ENCODE measurements at regions not wholly inside any gene's neighbourhood (a gene's known extent, or its start where the extent isn't known, plus 50 kb on each side); places are given as distances from the start of the nearest gene placed in this dataset.
"Not testable (repeated sequence)": the region's sequence is repeated elsewhere in the genome, so short reads cannot be mapped to it uniquely, and the experiment has no call there.

GRCh38 chr14:37869633-37870032 lies 274.2 kb downstream of the TTC6 start:
- no peak for TF ChIP-seq EP300 (IDR thresholded peaks at IDR 0.05)
- TF ChIP-seq POLR2A (IDR thresholded peaks at IDR 0.05): no peak
- 63% methylated on average over 2 of the region's 2 CpGs for WGBS
- no peak overlapping the region for H3K4me3 ChIP-seq
- H3K4me1 ChIP-seq: peaks cover 12% of the 10 kb centered on the region
- H3K9me3 ChIP-seq: no peaks in the 10 kb centered on the region
- no peak for DNase-seq (ENCODE audit: low spot score in 2 of 2)
- no peaks in the 10 kb centered on the region for H3K36me3 ChIP-seq
- H3K27me3 ChIP-seq: no peaks in the 10 kb centered on the region
- H3K27ac ChIP-seq: no peak overlapping the region

GRCh38 chr14:37870170-37870569 lies 274.7 kb downstream of the TTC6 start:
- Histone ChIP-seq H3K4me3 (no peak overlapping the region), H3K27ac (no peak overlapping the region), H3K36me3 (no peaks in the 10 kb centered on the region), H3K27me3 (no peaks in the 10 kb centered on the region), H3K9me3 (no peaks in the 10 kb centered on the region), H3K4me1 (peaks cover 11% of the 10 kb centered on the region)
- 70% methylated on average over 5 of the region's 5 CpGs for WGBS
- TF ChIP-seq EP300 (IDR thresholded peaks at IDR 0.05) (no peak), POLR2A (IDR thresholded peaks at IDR 0.05) (no peak), CTCF (IDR thresholded peaks at IDR 0.05) (no peak), POLR2AphosphoS5 (IDR thresholded peaks at IDR 0.05) (no peak)
- DNase-seq (ENCODE audit: low spot score in 2 of 2): no peak

GRCh38 chr14:37870632-37871346 lies 275.4 kb downstream of the TTC6 start:
- TF ChIP-seq POLR2A (IDR thresholded peaks at IDR 0.05) (no peak), CTCF (IDR thresholded peaks at IDR 0.05) (no peak), EP300 (IDR thresholded peaks at IDR 0.05) (no peak), POLR2AphosphoS5 (IDR thresholded peaks at IDR 0.05) (no peak)
- WGBS: 62% methylated on average over 11 of the region's 11 CpGs
- Histone ChIP-seq H3K4me3 (no peak overlapping the region), H3K9me3 (no peaks in the 10 kb centered on the region), H3K27me3 (no peaks in the 10 kb centered on the region), H3K36me3 (no peaks in the 10 kb centered on the region), H3K4me1 (peaks cover 7% of the 10 kb centered on the region), H3K27ac (no peak overlapping the region)
- DNase-seq (ENCODE audit: low spot score in 2 of 2): no peak

GRCh38 chr14:37874065-37874428 lies 278.6 kb downstream of the TTC6 start:
- WGBS: 94% methylated on average over 10 of the region's 10 CpGs
- H3K36me3 ChIP-seq; H3K9me3 ChIP-seq; H3K27ac ChIP-seq; DNase-seq (ENCODE audit: low spot score in 2 of 2); H3K4me3 ChIP-seq; H3K27me3 ChIP-seq; H3K4me1 ChIP-seq: not testable (repeated sequence)

GRCh38 chr14:37874429-37875109 lies 279.1 kb downstream of the TTC6 start:
- no peaks in the 10 kb centered on the region for H3K36me3 ChIP-seq
- H3K27me3 ChIP-seq: no peaks in the 10 kb centered on the region
- no peak overlapping the region for H3K4me3 ChIP-seq
- DNase-seq (ENCODE audit: low spot score in 2 of 2): peak; percentile 84 to 92
- peaks cover 4% of the 10 kb centered on the region for H3K4me1 ChIP-seq
- no peaks in the 10 kb centered on the region for H3K9me3 ChIP-seq
- no peak for TF ChIP-seq POLR2AphosphoS5 (IDR thresholded peaks at IDR 0.05)
- TF ChIP-seq CTCF (IDR thresholded peaks at IDR 0.05): peak; percentile 61 to 81
- WGBS: 39% methylated on average over 15 of the region's 15 CpGs
- H3K27ac ChIP-seq: no peak overlapping the region

- Histone ChIP-seq H3K4me3 (no peak overlapping the region), H3K27ac (no peak overlapping the region), H3K9me3 (no peaks in the 10 kb centered on the region), H3K36me3 (no peaks in the 10 kb centered on the region), H3K27me3 (no peaks in the 10 kb centered on the region), H3K4me1 (no peaks in the 10 kb centered on the region)
- 94% methylated on average over 1 of the region's 1 CpG for WGBS
- no peak for DNase-seq (ENCODE audit: low spot score in 2 of 2)
- no peak for TF ChIP-seq EP300 (IDR thresholded peaks at IDR 0.05)
- TF ChIP-seq POLR2AphosphoS5 (IDR thresholded peaks at IDR 0.05): no peak
- no peak for TF ChIP-seq POLR2A (IDR thresholded peaks at IDR 0.05)
- no peak for TF ChIP-seq CTCF (IDR thresholded peaks at IDR 0.05)
Measured at GRCh38 chr14:37888234-37888633, 292.8 kb downstream of the TTC6 start.
